Right renal pelvis (tissue), 4 donors: ENCODE measurements at regions not wholly inside any gene's neighbourhood (a gene's known extent, or its start where the extent isn't known, plus 50 kb on each side); places are given as distances from the start of the nearest gene placed in this dataset.

Source experiments
- DNase-seq, 4 donors: peaks; one replicate each; pipeline ENCODE4 v3.0.0-alpha.2; 2013; ENCODE audit warnings: low read depth in 4 of 4, low spot score in 3 of 4, missing footprints in 1 of 4

DNA sequence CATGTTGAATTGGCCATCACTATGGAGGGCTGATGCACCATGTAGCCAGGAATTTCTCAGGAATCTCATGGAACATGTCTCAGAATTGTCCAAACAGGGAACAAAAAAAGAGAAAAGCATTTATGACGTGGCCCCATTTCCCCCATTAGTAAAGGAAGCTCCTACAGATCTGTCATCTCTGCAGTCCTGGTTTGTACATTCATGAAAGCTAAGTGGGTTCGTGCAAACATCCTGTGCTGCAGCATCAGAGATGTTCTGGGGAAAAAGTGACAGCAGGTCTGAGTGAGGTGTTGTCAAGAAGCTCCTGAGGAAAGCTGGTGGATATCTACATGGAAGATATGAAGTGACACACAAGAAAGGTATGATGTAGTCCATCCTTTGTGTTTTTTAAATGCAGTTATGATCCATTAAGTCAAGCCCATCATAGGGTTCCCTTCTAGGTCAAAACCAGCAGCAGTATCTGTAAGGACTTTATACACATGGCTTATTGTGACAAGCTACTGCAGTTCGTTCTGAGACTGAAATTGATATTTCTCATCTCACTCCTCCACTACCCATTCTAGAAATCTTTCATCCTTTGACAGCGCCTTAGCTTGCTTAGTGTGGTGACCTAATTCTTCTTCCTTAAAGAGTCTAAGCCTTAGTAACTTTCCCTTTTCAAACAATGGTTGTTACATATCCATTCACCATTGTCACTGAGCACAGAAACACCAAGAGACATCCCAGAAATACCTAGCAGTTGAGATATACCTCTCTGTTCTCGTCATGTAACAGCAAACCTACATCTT, 200.0 kb upstream of the TCF21 start:
- DNase-seq: no peak

DNA sequence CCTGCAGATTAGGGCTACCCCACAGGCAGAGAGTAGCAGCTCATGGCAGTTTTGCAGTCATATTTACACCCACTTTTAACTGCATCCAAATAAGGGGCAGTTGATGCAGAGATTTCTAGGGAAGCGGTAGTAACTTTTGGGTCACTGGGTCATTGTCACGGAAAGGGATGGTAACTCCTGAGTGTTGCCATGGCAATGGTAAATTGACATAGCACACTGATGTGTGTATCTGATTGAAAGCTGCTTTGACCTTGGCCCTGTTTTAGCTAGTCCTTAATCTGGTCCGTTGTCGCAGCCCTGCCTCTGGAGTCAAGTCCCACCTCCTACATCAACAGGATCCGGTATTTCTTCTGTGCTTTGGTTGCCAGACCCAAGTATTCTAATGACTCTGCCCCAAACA, 199.1 kb upstream of the TCF21 start:
- DNase-seq: no peak

DNA sequence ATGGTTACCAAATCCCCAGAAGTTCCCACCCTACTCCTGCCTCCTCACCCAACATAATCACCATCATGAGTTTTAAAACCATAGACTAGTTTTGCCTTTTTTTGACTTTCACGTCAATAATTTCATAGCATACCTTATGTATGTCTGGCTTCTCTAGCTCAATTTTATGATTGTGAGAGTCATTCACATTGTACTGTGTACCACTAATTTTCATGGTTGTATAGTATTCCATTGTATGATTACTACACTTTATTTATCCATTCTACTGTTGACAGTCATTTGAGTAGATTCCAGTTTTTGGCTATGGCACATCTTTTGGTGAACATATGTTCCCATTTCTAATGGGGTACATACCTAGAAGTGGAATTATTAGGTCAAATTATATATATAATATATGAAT, 195.3 kb upstream of the TCF21 start:
- no peak for DNase-seq

DNA sequence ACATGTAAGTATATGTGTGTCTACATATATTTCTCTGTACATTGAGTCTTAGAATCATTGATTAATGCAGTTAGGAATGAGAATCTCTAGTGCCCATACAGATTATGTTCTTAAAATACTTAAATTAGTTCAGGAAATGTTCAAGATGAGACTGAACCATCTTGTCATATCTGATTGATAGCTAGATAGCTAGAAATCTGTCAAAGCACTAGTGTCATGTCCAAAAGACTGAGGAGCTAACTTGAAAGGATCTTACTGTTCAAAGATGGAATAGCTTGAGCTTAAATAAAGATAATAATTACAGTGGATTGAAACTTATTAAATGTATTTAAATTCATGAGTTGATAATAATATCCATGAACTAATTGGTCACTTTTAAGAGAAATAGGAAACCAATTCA, 191.7 kb upstream of the TCF21 start:
- no peak for DNase-seq

DNA sequence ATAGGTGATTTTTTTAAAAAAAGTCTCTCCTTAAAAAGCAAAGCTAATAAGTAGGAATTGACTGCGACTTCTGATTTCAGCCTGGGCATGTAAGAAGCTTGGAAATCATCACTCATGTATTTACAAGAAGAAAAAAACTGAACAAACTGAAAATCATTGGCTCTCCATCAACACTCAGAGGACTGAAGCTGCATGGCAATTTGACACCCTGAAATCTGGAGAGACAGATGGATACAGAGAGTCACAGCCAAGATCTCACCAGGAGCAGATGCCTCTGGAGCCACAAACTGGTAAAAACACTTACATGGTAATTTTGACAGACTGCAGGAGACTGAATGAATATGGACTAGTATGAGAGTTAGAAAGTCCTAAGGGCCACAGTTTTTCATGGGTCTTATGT, 191.2 kb upstream of the TCF21 start:
- DNase-seq: no peak

DNA sequence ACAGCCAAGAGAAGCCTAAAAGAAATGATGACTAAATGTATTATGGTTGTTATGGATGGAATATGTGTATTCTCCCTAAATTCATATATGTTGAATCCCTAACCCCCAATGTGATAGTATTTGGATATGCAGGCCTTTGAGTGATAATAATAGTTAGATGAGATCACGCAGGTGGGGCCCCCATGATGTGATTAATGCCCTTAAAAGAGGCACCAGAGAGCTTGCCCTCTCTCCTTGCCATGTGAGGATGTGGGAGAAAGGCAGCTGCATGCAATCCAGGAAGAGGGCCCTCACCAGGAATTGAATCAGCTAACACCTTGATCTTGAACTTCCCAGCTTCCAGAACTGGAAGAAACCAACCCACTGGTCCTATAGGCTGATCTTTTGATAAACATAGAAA, 190.6 kb upstream of the TCF21 start:
- no peak for DNase-seq

DNA sequence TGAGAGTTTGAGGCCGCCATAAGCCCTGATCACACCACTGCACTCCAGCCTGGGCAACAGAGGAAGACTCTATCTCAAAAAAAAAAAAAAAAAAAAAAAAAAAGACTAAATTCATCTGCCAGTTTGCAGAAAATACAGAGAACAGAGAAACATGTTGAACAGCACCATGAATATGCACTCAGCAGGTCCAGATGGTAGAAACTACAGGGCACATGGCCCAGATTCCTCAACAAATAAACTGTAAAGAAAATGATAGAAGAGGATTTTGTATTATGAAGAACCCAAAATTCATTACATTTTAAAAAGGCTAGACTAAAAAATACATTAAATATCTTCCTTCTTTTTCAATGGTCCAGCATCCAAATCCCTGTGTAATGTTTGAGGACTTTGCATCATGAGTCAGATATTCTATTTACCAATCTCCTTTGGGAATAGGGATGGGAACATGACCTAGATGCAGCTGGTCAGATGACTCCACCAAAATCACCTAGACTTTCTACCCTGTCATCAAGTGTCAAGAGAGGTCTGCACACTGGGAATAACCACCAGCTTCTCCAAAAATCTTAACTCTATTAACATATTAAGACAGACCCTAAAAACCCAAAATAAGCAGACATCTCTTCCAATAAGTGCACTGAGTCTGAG, 189.1 kb upstream of the TCF21 start:
- no peak for DNase-seq

DNA sequence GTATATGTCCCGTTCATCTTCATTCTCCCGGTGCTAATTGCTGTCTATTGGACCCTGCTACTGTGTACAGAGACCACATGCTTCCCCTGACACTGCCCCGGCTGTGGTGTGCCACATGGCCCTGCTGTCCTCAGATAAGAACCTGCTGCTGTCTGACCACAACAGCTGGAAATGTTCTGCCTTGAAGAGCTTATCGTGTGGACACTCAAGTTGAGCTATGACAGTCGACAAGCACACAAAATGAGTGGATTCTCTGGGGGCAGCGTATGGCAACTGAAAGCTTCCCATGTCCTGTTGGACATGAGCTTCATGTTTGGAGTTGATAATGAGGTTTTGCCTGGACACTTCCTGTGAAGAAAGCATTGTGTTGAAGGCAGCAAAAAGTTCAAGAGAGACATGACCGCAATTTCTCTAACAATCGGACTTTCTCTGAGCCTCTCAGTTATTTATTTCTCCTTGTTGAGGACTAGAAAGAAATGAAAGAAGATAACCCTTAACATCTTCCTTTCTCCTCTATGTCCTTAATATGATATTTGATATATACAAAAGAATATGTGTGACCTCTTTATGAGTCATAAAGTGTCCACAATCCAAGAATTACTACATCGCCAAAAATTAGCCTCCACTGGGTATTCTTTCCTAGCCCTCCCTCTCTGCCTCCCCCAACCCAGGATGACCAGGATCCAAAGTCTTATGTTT, 187.1 kb upstream of the TCF21 start:
- DNase-seq: peak; percentile 52 to 72 (median 60)

DNA sequence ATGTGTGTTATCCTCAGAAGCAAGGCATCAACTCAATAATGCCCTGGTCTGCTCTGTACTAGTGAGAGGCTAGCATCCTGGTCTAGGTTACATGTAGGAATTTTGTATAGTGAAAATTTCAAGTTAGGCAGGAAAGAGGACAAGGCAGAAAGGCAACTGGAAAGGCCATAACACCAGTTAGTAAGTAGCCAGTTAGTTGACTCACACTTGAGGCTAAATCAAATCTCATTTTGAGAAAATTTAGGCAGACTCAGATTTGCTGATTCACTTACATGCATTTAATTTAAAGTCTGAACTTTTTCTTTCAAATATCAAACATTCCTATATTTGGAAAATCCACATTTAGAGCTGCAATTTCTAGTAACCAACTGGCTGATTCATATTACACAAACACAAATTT, 184.5 kb upstream of the TCF21 start:
- DNase-seq: no peak

DNA sequence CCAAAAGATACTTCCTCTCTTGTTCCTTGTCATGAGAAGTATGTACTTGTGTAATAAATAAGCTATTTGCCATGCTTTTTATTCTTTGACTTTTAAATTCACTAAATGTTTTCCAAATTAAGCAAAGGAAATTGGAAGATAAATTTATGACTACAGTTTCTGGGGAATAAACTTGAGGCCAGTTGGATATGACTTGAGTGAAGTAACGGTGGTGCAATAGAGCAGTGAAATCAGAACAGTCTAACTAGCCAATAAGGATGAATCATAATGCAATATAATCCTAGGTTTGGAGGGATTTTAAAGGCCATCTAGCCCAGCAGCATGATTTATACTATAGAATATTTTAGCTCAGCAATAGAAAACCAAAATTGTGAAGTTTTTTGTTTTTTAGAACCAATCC, 183.8 kb upstream of the TCF21 start:
- DNase-seq: no peak

DNA sequence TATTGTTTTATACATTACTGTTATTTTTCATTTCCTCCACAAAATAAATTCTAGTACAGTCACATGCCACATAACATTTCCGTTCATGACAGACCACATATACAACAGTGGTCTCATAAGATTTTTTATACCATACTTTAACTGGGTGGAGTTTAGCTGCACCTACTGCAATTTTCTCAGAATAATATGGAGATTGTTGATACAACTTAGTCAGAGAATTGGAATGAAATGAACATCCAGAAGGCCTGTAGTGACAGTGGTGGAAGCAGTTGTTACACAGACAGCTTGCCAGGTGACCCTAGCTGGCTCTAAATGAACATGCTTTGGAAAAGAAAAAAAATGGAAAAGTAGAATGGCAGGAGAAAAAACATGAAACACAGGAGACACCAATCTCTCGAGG, 183.2 kb upstream of the TCF21 start:
- no peak for DNase-seq

DNA sequence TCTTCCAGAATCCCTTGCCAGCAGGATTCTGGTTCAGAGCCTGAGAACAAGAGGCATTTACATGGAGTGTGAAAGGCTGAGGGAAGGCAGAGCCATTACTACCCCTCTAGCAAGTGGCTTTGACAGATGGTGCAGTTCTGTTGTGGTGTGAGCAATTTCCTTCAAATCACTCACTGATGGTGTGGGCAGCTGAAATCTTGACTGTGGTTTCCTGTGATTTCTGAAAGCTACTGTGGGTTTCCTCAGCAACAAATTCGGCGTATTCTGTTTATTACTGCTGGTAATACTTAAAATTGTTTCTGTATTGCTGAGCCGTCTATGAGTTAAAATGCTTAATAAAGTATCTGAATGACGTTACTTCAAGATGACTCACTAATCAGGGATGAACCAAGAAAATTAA, 181.5 kb upstream of the TCF21 start:
- DNase-seq: no peak

DNA sequence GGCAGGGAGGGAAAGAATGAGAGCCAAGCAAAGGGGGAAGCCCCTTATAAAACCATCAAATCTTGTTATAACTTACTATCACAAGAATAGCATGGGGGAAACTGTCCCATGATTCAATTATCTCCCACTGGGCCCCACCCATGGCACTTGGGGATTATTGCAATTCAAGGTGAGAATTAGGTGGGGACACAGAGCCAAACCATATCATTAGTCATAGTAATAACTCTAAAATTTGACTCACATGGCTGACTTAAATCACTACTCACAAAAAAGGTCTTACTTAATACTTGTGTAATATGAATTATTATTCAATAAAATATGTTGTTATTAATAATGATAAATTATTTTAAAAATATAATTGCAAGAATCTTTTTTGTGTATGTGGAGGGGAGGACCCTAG, 178.1 kb upstream of the TCF21 start:
- DNase-seq: no peak

DNA sequence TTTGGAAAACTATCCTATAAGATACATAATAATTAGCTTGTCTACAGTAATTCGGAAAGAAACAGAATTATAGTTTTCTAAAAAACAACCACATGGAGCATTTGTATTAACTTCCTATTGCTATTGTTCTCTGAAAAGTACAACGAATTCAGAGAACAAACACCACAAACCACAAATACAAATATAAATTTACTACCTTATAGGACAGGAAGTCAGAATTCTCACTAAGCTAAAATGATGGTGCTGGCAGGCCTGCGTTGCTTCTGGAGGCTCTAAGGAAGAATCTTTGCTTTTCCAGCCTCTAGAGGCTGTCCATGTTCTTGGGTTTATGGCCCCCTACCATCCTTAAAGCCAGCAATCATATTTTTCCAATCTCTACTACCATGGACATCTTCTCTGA, 173.6 kb upstream of the TCF21 start:
- DNase-seq: no peak

DNA sequence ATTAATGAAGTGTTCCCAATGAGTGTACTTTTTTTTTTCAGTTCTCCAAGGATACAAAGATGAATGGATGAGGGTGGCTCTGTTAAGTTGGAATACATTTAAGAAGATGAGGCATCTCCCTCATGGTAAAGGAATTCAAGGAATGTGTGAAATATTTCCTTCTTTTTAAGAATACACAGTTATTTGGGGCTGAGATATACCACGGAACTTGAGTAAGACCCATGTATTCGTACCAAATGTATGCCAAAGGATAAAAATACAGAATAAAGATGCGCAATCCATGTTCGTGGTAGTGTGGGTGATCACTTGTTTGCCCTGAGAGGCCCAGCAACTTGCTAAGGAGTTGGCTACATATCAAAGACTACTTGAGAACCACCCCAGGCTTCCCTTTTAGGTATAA, 164.2 kb upstream of the TCF21 start:
- DNase-seq: no peak

DNA sequence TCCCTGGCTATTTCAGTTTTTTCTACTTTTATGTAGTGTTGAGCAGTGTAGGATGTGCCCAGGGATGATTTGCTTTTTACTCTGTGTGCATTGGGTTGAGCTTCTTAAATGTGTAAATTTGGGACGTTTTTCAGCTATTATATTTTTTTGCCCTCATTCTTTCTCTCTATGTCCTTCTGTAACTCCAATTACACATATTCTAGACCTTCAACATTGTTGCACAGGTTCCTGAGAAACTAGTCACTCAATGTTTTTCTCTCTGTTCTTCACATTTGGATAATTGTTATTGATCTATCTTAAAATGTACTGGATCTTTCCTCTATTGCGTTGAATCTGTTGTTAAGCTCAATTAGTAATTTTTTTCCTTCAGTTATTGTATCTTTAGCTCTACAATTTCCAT, 162.7 kb upstream of the TCF21 start:
- no peak for DNase-seq

DNA sequence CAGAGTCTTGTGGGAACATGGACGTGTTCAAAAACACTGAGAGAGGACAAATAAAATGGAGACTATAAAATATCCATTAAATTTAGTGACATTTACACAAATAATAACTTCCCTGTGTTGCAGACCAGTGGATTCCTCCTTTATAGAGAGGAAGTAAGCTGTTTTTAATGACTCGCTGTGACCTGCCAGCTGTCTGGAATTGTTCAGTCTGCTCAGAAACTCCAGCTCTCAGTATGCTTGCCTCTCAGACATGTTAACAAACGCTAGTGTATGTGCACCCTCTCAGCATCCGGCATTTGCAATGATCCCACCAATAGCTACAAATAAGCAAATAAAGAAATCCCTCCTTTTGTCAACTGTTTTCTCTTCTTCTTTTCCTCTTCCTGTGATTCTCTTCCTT, 158.0 kb upstream of the TCF21 start:
- peak in 3 of 4 donors; percentile 46 to 69 (median 49) for DNase-seq

DNA sequence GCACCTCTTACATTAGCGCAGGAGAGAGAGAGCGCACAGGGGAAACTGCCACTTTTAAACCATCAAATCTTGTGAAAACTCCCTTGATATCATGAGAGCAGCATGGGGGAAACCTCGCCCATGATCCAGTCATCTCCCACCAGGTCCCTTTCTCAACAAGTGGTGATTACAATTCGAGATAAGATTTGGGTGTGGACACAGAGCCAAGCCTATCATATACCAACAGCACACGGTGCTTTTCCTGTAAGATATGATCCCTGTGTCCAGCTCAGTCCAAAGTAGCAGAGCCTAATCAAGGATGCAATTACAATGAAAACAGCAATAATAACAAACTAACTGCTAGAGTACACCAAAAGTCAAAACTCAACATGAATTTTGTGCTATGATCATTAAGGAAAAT, 148.7 kb upstream of the TCF21 start:
- no peak for DNase-seq

DNA sequence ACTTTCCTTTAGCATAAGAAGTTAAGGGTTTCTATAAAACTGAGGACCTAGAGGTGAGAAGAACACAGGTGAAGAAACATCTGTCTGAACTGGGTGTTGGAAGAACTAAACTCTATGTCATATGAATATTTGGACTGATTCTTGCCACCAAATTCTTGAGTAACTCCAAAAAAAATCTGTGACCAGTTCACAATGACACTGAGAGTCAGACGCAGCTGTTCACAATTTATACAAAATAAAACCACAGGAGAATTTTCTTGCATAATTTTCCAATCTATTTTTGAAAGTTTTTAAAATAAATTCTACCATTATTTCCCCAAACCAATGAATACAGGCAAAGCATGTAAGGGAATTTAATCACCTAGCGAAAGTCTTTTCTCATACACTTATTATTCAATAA, 148.1 kb upstream of the TCF21 start:
- no peak for DNase-seq

DNA sequence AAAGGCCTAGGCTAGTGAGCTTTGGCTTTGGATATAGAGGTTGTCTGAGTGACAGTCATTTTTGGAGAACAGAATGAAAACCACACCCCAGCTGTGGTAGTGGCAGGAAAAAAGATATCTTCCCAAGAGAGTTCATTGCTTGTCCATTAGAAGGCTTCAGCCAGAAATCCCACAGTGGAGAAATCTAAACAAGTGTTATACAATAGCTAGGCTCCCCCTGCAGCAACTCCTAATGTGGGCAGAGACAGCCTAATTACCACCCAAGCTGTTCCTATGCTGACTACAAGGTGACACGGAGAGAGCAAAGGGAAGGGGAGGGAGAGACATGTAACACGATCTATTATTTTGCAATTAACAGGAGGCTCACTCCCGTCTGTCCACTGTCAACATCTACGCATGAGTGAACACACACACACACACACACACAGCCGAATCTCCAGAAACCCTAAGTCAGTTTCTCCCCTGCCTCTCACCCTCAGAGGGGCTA, 147.5 kb upstream of the TCF21 start:
- peak in 2 of 4 donors; percentile 67 for DNase-seq

DNA sequence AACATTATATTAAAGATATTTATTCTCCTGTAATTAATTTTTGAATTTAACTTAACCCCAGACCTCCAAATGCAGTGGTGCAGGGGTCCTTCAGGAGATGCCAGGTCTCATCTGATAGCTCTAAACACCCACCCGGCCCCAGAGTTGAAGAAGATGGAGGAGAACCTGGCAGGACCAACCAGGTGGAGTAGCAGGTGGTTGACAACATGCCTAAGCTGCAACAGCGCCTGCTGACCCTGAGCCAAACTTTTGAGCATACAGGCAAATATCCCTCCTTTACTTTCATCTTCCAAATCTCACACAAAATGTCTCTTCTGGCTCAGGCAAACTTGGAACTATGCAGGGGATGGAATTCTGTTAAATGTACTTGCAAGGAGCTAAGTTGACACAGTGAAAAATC, 145.3 kb upstream of the TCF21 start:
- no peak for DNase-seq

DNA sequence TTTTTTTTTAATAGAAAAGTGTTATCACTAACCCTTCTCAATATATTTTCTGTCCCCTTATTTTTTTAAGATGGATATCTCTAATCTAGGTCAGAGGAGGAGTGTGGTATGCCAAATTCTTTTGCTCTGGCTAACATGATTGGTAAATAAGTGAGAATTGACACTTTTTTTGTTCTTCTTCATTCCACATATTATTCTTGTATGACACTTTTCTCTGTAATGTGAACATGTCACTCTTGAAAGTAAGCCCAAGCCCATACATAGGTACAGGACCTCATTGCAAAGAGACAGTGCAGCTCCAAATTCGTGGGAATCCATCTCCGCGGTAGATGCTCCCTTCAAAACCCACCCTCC, 142.5 kb upstream of the TCF21 start:
- no peak for DNase-seq
